Glutamatergic neuron (in vitro differentiated cells): ENCODE measurements at regions not wholly inside any gene's neighbourhood (a gene's known extent, or its start where the extent isn't known, plus 50 kb on each side); places are given as distances from the start of the nearest gene placed in this dataset.

Experiments used
- DNase-seq: peaks from one replicate; pipeline ENCODE4 v3.0.0; 2022
- H3K27ac Mint-ChIP-seq: one replicate; pipeline ENCODE4 v1.8.0; 2020; ENCODE audit warnings: mild to moderate bottlenecking, mixed read lengths, inconsistent platforms; ENCODE audit not compliant: unreplicated experiment
- H3K27me3 Mint-ChIP-seq: one replicate; pipeline ENCODE4 v1.8.0; 2020; ENCODE audit warnings: mild to moderate bottlenecking, moderate library complexity, mixed read lengths, inconsistent platforms; ENCODE audit not compliant: unreplicated experiment
- H3K36me3 Mint-ChIP-seq: one replicate; pipeline ENCODE4 v1.8.0; 2020; ENCODE audit warnings: mild to moderate bottlenecking, mixed read lengths, inconsistent platforms; ENCODE audit not compliant: unreplicated experiment
- H3K4me1 Mint-ChIP-seq: one replicate; pipeline ENCODE4 v1.8.0; 2020; ENCODE audit warnings: mild to moderate bottlenecking, low read depth, mixed read lengths, inconsistent platforms; ENCODE audit not compliant: unreplicated experiment
- H3K4me3 Mint-ChIP-seq: one replicate; pipeline ENCODE4 v1.8.0; 2020; ENCODE audit warnings: mild to moderate bottlenecking, mixed read lengths, inconsistent platforms; ENCODE audit not compliant: unreplicated experiment
- H3K9me3 Mint-ChIP-seq: one replicate; pipeline ENCODE4 v1.8.0; 2020; ENCODE audit warnings: mild to moderate bottlenecking, moderate library complexity, mixed read lengths, inconsistent platforms; ENCODE audit not compliant: unreplicated experiment
- CTCF ChIP-seq: fragments of 200-600 bp; sonication (generic); IDR thresholded peaks from one replicate; pipeline ENCODE4 v1.5.0; 2021; ENCODE audit not compliant: partially characterized antibody, unreplicated experiment

DNA sequence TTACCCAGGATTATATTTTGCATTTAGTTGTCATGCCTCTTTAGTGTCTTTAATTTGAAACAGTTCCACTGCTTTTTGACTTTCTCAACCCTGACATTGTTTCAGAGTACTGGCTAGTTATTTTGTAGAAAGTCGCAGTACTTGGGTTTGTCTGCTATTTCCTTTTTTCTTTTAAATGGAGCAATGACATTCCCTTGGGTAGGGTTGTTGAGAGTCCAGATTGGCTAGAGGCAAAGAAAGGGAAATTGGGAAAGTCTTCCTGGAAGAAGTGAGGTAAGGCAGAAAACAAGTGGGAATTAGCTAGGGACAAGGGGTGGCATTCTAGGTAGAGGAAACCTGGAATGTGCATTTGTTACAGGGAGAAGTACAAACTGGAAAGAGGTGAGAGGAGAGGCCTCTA is 245.9 kb downstream of the EMP1 start:
- no peaks in the 10 kb centered on the region for H3K27me3 Mint-ChIP-seq
- no peaks in the 10 kb centered on the region for H3K9me3 Mint-ChIP-seq
- H3K36me3 Mint-ChIP-seq, result peaks cover 2% of the 10 kb centered on the region
- no peak overlapping the region for H3K4me3 Mint-ChIP-seq
- no peak for DNase-seq
- no peak for TF ChIP-seq CTCF
- no peak overlapping the region for H3K27ac Mint-ChIP-seq
- H3K4me1 Mint-ChIP-seq, result no peaks in the 10 kb centered on the region

- no peak for DNase-seq
- H3K4me3 Mint-ChIP-seq, result no peak overlapping the region
- H3K4me1 Mint-ChIP-seq, result no peaks in the 10 kb centered on the region
- peaks cover 6% of the 10 kb centered on the region for H3K36me3 Mint-ChIP-seq
- TF ChIP-seq CTCF, result no peak
- peaks cover 3% of the 10 kb centered on the region for H3K27me3 Mint-ChIP-seq
- no peak overlapping the region for H3K27ac Mint-ChIP-seq
- H3K9me3 Mint-ChIP-seq, result no peaks in the 10 kb centered on the region
Observed at GRCh38 chr12:13440844-13441243, 244.3 kb downstream of the EMP1 start.

GRCh38 chr12:13437541-13437940 is 241.0 kb downstream of the EMP1 start:
- Mint-ChIP-seq H3K27me3 (peaks cover 3% of the 10 kb centered on the region), H3K4me1 (no peaks in the 10 kb centered on the region), H3K9me3 (no peaks in the 10 kb centered on the region), H3K27ac (no peak overlapping the region), H3K36me3 (peaks cover 6% of the 10 kb centered on the region), H3K4me3 (no peak overlapping the region)
- no peak for DNase-seq
- TF ChIP-seq CTCF, result no peak

GRCh38 chr12:13436696-13437391 is 240.3 kb downstream of the EMP1 start:
- Mint-ChIP-seq H3K27me3 (peaks cover 3% of the 10 kb centered on the region), H3K4me1 (no peaks in the 10 kb centered on the region), H3K27ac (no peak overlapping the region), H3K36me3 (peaks cover 6% of the 10 kb centered on the region), H3K4me3 (no peak overlapping the region), H3K9me3 (no peaks in the 10 kb centered on the region)
- no peak for TF ChIP-seq CTCF
- no peak for DNase-seq

DNA sequence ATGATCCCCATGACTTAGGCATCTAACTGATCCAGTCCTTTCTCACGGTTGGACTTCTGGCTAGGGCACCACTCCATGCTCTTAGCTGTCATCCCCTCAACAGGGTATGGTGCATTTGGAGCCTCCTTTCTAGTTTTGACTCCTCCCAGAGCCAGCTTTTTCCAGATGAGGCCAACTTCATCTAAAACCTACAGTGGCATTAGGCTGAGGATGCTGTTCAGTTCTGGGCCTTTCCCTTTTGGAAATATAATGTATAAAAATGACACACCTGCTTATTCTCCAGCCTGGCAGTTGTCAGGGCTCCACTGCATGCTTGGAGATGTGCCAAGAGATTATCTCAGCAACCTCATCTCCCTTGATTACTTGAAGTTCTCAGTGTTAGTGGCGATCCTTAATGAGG is 239.7 kb downstream of the EMP1 start:
- Mint-ChIP-seq H3K9me3 (no peaks in the 10 kb centered on the region), H3K27me3 (peaks cover 3% of the 10 kb centered on the region), H3K4me3 (no peak overlapping the region), H3K4me1 (no peaks in the 10 kb centered on the region), H3K27ac (no peak overlapping the region), H3K36me3 (peaks cover 6% of the 10 kb centered on the region)
- TF ChIP-seq CTCF, result no peak
- DNase-seq, result no peak
